HEK293 (cell line): ENCODE measurements at regions not wholly inside any gene's neighbourhood (a gene's known extent, or its start where the extent isn't known, plus 50 kb on each side); places are given as distances from the start of the nearest gene placed in this dataset.

Experiments
- CTCF ChIA-PET: fragments of 350-600 bp; formaldehyde crosslinking; extraction: SDS; loops from one replicate; lab custom pipeline; 2021; ENCODE audit warnings: antibody characterized with exemption; lab: Yijun Ruan, JAX
- POLR2A ChIA-PET: fragments of 300-600 bp; formaldehyde crosslinking; extraction: SDS; loops from one replicate; lab custom pipeline; 2020; ENCODE audit warnings: antibody characterized with exemption, inconsistent platforms; lab: Yijun Ruan, JAX
- H3K27ac ChIP-seq: fragments of 200-500 bp; sonication (Bioruptor generic); 2 replicates; pipeline ENCODE4 v1.5.1; 2014; ENCODE audit warnings: low read depth, low read length, control low read depth, inconsistent platforms; ENCODE audit errors: extremely low read depth
- H3K36me3 ChIP-seq, 2 experiments: fragments of 200-500 bp in 1 of 2; sonication (Bioruptor generic) in 1 of 2; 1 replicate in 1 of 2; 2 replicates in 1 of 2; pipeline ENCODE4 v1.5.1; 2014 to 2017; ENCODE audit warnings: inconsistent platforms in 2 of 2, low read length in 2 of 2; ENCODE audit not compliant: control insufficient read depth in 2 of 2, insufficient read depth in 1 of 2
- H3K4me1 ChIP-seq: fragments of 200-500 bp; sonication (Bioruptor generic); 2 replicates; pipeline ENCODE4 v1.5.1; 2014; ENCODE audit warnings: mild to moderate bottlenecking, low read length, inconsistent platforms; ENCODE audit not compliant: control insufficient read depth, insufficient read depth
- H3K4me3 ChIP-seq: 2 replicates; pipeline ENCODE4 v1.5.1; 2011; ENCODE audit warnings: low read depth, mild to moderate bottlenecking, control low read depth, low read length, moderate library complexity
- H3K9me3 ChIP-seq: fragments of 200-500 bp; sonication (Bioruptor generic); 2 replicates; pipeline ENCODE4 v1.5.1; 2014; ENCODE audit warnings: low read depth, low read length, inconsistent platforms; ENCODE audit not compliant: control insufficient read depth, insufficient read depth
- KLF1 ChIP-seq: fragments of 450-650 bp; formaldehyde crosslinking; IDR thresholded peaks from 2 replicates; pipeline ENCODE4 v1.5.1; 2016; ENCODE audit warnings: missing biosample characterization, missing genetic modification characterization
- SETDB1 ChIP-seq: IDR thresholded peaks from one replicate; pipeline ENCODE4 v1.6.1; 2017; ENCODE audit warnings: mild to moderate bottlenecking, low read length, moderate library complexity, mixed read lengths; ENCODE audit not compliant: insufficient read length
- TRIM28 ChIP-seq: IDR thresholded peaks from 2 replicates; pipeline ENCODE4 v1.6.1; 2011; ENCODE audit warnings: low read length, control low read depth, borderline replicate concordance
- ZBTB49 ChIP-seq: fragments of 450-650 bp; formaldehyde crosslinking; IDR thresholded peaks from 2 replicates; pipeline ENCODE4 v1.5.1; 2016; ENCODE audit warnings: missing biosample characterization, missing genetic modification characterization, low read depth
- ZNF112 ChIP-seq: fragments of 450-650 bp; formaldehyde crosslinking; IDR thresholded peaks from 2 replicates; pipeline ENCODE4 v1.5.0; 2017; ENCODE audit warnings: missing biosample characterization, missing genetic modification characterization
- ZNF114 ChIP-seq: fragments of 450-650 bp; formaldehyde crosslinking; IDR thresholded peaks from 2 replicates; pipeline ENCODE4 v1.5.0; 2017; ENCODE audit warnings: missing biosample characterization, missing genetic modification characterization
- ZNF132 ChIP-seq: fragments of 450-650 bp; formaldehyde crosslinking; IDR thresholded peaks from 2 replicates; pipeline ENCODE4 v1.5.1; 2017; ENCODE audit warnings: missing biosample characterization, missing genetic modification characterization, borderline replicate concordance
- ZNF138 ChIP-seq: fragments of 450-650 bp; formaldehyde crosslinking; IDR thresholded peaks from 2 replicates; pipeline ENCODE4 v1.5.1; 2016; ENCODE audit warnings: missing biosample characterization, missing genetic modification characterization, borderline replicate concordance
- ZNF155 ChIP-seq: fragments of 450-650 bp; formaldehyde crosslinking; IDR thresholded peaks from 2 replicates; pipeline ENCODE4 v1.5.1; 2016; ENCODE audit warnings: missing biosample characterization, missing genetic modification characterization
- ZNF23 ChIP-seq: fragments of 450-650 bp; formaldehyde crosslinking; IDR thresholded peaks from 2 replicates; pipeline ENCODE4 v1.5.1; 2016; ENCODE audit warnings: missing biosample characterization, missing genetic modification characterization, borderline replicate concordance
- ZNF292 ChIP-seq: fragments of 450-650 bp; formaldehyde crosslinking; IDR thresholded peaks from 2 replicates; pipeline ENCODE4 v1.5.1; 2016; ENCODE audit warnings: low read depth, missing biosample characterization, missing genetic modification characterization, borderline replicate concordance
- ZNF350 ChIP-seq: fragments of 450-650 bp; formaldehyde crosslinking; IDR thresholded peaks from 2 replicates; pipeline ENCODE4 v1.5.0; 2017; ENCODE audit warnings: missing biosample characterization, mild to moderate bottlenecking, missing genetic modification characterization
- ZNF449 ChIP-seq: fragments of 450-650 bp; formaldehyde crosslinking; IDR thresholded peaks from 2 replicates; pipeline ENCODE4 v1.5.1; 2017; ENCODE audit warnings: missing biosample characterization, mild to moderate bottlenecking, missing genetic modification characterization, moderate library complexity
- ZNF501 ChIP-seq: fragments of 450-650 bp; formaldehyde crosslinking; IDR thresholded peaks from 2 replicates; pipeline ENCODE4 v1.5.1; 2016; ENCODE audit warnings: missing biosample characterization, missing genetic modification characterization
- ZNF510 ChIP-seq: fragments of 450-650 bp; formaldehyde crosslinking; IDR thresholded peaks from 2 replicates; pipeline ENCODE4 v1.5.1; 2018; ENCODE audit warnings: mild to moderate bottlenecking, missing genetic modification characterization, missing biosample characterization; ENCODE audit not compliant: insufficient replicate concordance
- ZNF548 ChIP-seq: fragments of 450-650 bp; formaldehyde crosslinking; IDR thresholded peaks from 2 replicates; pipeline ENCODE4 v1.5.1; 2016; ENCODE audit warnings: missing biosample characterization, missing genetic modification characterization
- ZNF549 ChIP-seq: fragments of 450-650 bp; IDR thresholded peaks from 2 replicates; pipeline ENCODE4 v1.5.1; 2018; ENCODE audit warnings: missing biosample characterization, missing genetic modification characterization, mild to moderate bottlenecking, inconsistent platforms, moderate library complexity
- ZNF571 ChIP-seq: fragments of 450-650 bp; formaldehyde crosslinking; IDR thresholded peaks from 2 replicates; pipeline ENCODE4 v1.5.0; 2017; ENCODE audit warnings: missing biosample characterization, missing genetic modification characterization
- ZNF585B ChIP-seq: fragments of 450-650 bp; formaldehyde crosslinking; IDR thresholded peaks from 2 replicates; pipeline ENCODE4 v1.5.1; 2016; ENCODE audit warnings: missing biosample characterization, missing genetic modification characterization
- ZNF610 ChIP-seq: fragments of 450-650 bp; formaldehyde crosslinking; IDR thresholded peaks from 2 replicates; pipeline ENCODE4 v1.5.1; 2016; ENCODE audit warnings: missing biosample characterization, missing genetic modification characterization, borderline replicate concordance
- ZNF626 ChIP-seq: fragments of 450-650 bp; sonication (Bioruptor Pico); formaldehyde crosslinking; IDR thresholded peaks from 2 replicates; pipeline ENCODE4 v1.5.1; 2018; ENCODE audit warnings: missing biosample characterization, missing genetic modification characterization, inconsistent platforms
- ZNF639 ChIP-seq: fragments of 450-650 bp; formaldehyde crosslinking; IDR thresholded peaks from 2 replicates; pipeline ENCODE4 v1.5.1; 2016; ENCODE audit warnings: missing biosample characterization, missing genetic modification characterization
- ZNF645 ChIP-seq: fragments of 450-650 bp; formaldehyde crosslinking; IDR thresholded peaks from 2 replicates; pipeline ENCODE4; 2016; ENCODE audit warnings: missing biosample characterization, missing genetic modification characterization
- ZNF704 ChIP-seq: fragments of 450-650 bp; formaldehyde crosslinking; IDR thresholded peaks from 2 replicates; pipeline ENCODE4 v1.5.1; 2016; ENCODE audit warnings: missing biosample characterization, missing genetic modification characterization
- ZNF791 ChIP-seq: fragments of 450-650 bp; formaldehyde crosslinking; IDR thresholded peaks from 2 replicates; pipeline ENCODE4 v1.5.1; 2016; ENCODE audit warnings: missing biosample characterization, missing genetic modification characterization

GRCh38 chr5:125070961-125071360 is 324.5 kb upstream of the ZNF608 start:
- CTCF ChIA-PET, result no interaction called here
- Histone ChIP-seq H3K27ac (no peak overlapping the region), H3K4me3 (no peak overlapping the region), H3K36me3 (no peaks in the 10 kb centered on the region), H3K9me3 (no peaks in the 10 kb centered on the region), H3K4me1 (peaks cover 2% of the 10 kb centered on the region; the same call in 1 of the 2 replicates)
- TF ChIP-seq ZNF585B (tag by site-specific recombination) (no peak), ZNF449 (tag by site-specific recombination) (no peak)
- POLR2A ChIA-PET, result interaction anchor here (0.6 kb wide), 1 partner anchor 322 kb away, joined by 10 read pairs; no protein-coding TSS in a partner anchor

- Histone ChIP-seq H3K36me3 (no peaks in the 10 kb centered on the region), H3K4me3 (no peak overlapping the region), H3K4me1 (no peaks in the 10 kb centered on the region), H3K27ac (no peak overlapping the region), H3K9me3 (no peaks in the 10 kb centered on the region)
- CTCF ChIA-PET, result interaction anchor here (0.6 kb wide), 1 partner anchor 359 kb away, joined by 3 read pairs; no protein-coding TSS in a partner anchor
- POLR2A ChIA-PET, result no interaction called here
- TF ChIP-seq ZNF350 (tag by site-specific recombination), result 0 out of 2 replicates have a peak, but pooled peaks have one; percentile 22
- TF ChIP-seq ZNF23 (tag by site-specific recombination), result no peak
- peak; percentile 87 for TF ChIP-seq ZNF626
- no peak for TF ChIP-seq KLF1
- TF ChIP-seq ZNF510 (tag by site-specific recombination), result peak; percentile 31
- TF ChIP-seq ZNF791 (tag by site-specific recombination), result peak; percentile 100
- TF ChIP-seq SETDB1, result peak; percentile 98
- peak; percentile 99 for TF ChIP-seq TRIM28
- TF ChIP-seq ZNF610 (tag by site-specific recombination), result 0 out of 2 replicates have a peak, but pooled peaks have one; percentile 26
- TF ChIP-seq ZNF549, result peak; percentile 31; the same call in 1 of the 2 replicates
Measured at GRCh38 chr5:125073090-125073489, 326.7 kb upstream of the ZNF608 start.

- Histone ChIP-seq H3K4me3 (no peak overlapping the region), H3K4me1 (no peaks in the 10 kb centered on the region), H3K36me3 (no peaks in the 10 kb centered on the region), H3K27ac (no peak overlapping the region), H3K9me3 (no peaks in the 10 kb centered on the region)
- CTCF ChIA-PET, result no interaction called here
- POLR2A ChIA-PET, result no interaction called here
- TF ChIP-seq ZNF138 (tag by site-specific recombination) (no peak), ZNF610 (tag by site-specific recombination) (no peak), ZNF645 (tag by site-specific recombination) (no peak), ZNF501 (tag by site-specific recombination) (no peak), ZBTB49 (tag by site-specific recombination) (no peak), ZNF704 (tag by site-specific recombination) (no peak), ZNF155 (no peak), ZNF112 (tag by site-specific recombination) (no peak), ZNF571 (tag by site-specific recombination) (no peak), ZNF292 (tag by site-specific recombination) (no peak), ZNF114 (no peak), ZNF132 (no peak), ZNF639 (no peak), ZNF548 (tag by site-specific recombination) (no peak)
Measured at GRCh38 chr5:125075567-125075966, 329.1 kb upstream of the ZNF608 start.
